Vagina (tissue), 2 donors: ENCODE measurements at regions not wholly inside any gene's neighbourhood (a gene's known extent, or its start where the extent isn't known, plus 50 kb on each side); places are given as distances from the start of the nearest gene placed in this dataset.
A peak's percentile ranks its signal among the peaks of the same experiment; 100 is the strongest.

Source experiments
- DNase-seq, 2 donors: peaks; one replicate each; pipeline ENCODE4 v3.0.0-alpha.2; 2017; ENCODE audit errors: extremely low spot score in 2 of 2
- H3K27ac ChIP-seq: fragments of 200-600 bp; sonication (generic); one replicate; pipeline ENCODE4 v1.5.1; 2019
- H3K27me3 ChIP-seq: fragments of 200-600 bp; sonication (generic); one replicate; pipeline ENCODE4 v1.5.1; 2019
- H3K36me3 ChIP-seq, 2 donors: fragments of 200-600 bp; sonication (generic); one replicate each; pipeline ENCODE4 v1.5.1; 2017 to 2019
- H3K4me1 ChIP-seq: fragments of 200-600 bp; sonication (generic); one replicate; pipeline ENCODE4 v1.5.1; 2019
- H3K4me3 ChIP-seq, 2 donors: fragments of 200-600 bp; sonication (generic); 1 replicate in 1 of 2; 2 replicates in 1 of 2; pipeline ENCODE4 v1.5.1; 2016 to 2019
- H3K9me3 ChIP-seq: fragments of 200-600 bp; sonication (generic); one replicate; pipeline ENCODE4 v1.5.1; 2019
- POLR2A ChIP-seq, 2 donors: fragments of 450-650 bp; IDR thresholded peaks; one replicate each; pipeline ENCODE4 v1.6.1; 2017; ENCODE audit warnings: antibody characterized with exemption in 2 of 2, mild to moderate bottlenecking in 2 of 2, moderate library complexity in 2 of 2
- POLR2AphosphoS5 ChIP-seq, 2 donors: sonication (generic); formaldehyde crosslinking; IDR thresholded peaks; one replicate each; pipeline ENCODE4 v1.9.0; 2017; ENCODE audit warnings: antibody characterized with exemption in 2 of 2, mild to moderate bottlenecking in 2 of 2, low read depth in 1 of 2; ENCODE audit not compliant: insufficient read depth in 1 of 2
- intact Hi-C: fragments of 100-400 bp; cut with DNase I; formaldehyde crosslinking; loops from one replicate; pipeline ENCODE4 v1.15.1; 2023
- TF ChIP-seq, protein P1 (sequence below), 3 experiments: fragments of 450-650 bp in 2 of 3; fragments of 200-600 bp in 1 of 3; sonication (generic) in 1 of 3; IDR thresholded peaks; one replicate each; pipeline ENCODE4 v1.5.1; 2017 to 2019; ENCODE audit warnings: antibody characterized with exemption in 3 of 3, mild to moderate bottlenecking in 2 of 3, moderate library complexity in 2 of 3

DNA sequence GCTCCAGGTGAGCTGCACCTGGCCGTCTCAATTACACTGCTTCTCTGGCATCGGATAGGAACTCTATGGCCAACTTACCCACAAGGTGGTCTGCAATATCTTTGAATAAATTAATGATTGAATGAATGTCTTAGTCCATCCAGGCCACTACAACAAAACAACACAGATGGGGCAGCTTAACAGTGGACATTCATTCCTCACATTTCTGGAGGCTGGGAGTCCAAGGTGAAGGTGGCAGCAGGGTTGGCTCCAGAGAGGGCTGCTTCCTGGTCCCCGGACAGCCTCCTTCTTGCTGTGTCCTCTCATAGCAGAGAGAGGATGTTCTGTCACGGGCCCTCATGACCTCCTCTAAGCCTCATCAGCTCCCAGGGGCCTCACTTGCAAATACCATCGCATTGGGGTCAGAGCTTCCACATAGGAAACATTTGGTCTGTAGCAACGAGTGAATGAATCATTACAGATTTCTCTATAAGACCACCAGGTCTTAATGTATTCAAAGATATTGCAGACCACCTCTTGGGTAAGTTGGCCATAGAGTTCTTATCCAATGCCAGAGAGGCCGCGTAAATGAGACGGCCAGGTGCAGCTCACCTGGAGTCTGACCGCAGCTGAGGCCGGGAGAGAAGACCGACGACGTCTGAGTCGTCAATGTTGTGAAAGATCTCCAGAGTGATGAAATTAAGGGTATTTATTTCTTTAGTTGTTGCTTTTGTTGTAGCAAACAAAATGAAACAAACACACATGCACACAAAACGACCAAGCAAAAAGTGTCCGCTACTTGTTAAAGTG, 182.7 kb upstream of the C14orf180 start:
- Histone ChIP-seq H3K27me3 (no peaks in the 10 kb centered on the region), H3K27ac (no peak overlapping the region), H3K4me1 (no peaks in the 10 kb centered on the region), H3K36me3 (no peaks in the 10 kb centered on the region), H3K4me3 (no peak overlapping the region), H3K9me3 (peaks cover 3% of the 10 kb centered on the region)
- DNase-seq = peak; percentile 47 to 61
- TF ChIP-seq POLR2AphosphoS5 (IDR thresholded peaks at IDR 0.05; ENCODE audit: insufficient read depth in 1 of 2, low read depth in 1 of 2) = no peak
- TF ChIP-seq, protein P1, sequence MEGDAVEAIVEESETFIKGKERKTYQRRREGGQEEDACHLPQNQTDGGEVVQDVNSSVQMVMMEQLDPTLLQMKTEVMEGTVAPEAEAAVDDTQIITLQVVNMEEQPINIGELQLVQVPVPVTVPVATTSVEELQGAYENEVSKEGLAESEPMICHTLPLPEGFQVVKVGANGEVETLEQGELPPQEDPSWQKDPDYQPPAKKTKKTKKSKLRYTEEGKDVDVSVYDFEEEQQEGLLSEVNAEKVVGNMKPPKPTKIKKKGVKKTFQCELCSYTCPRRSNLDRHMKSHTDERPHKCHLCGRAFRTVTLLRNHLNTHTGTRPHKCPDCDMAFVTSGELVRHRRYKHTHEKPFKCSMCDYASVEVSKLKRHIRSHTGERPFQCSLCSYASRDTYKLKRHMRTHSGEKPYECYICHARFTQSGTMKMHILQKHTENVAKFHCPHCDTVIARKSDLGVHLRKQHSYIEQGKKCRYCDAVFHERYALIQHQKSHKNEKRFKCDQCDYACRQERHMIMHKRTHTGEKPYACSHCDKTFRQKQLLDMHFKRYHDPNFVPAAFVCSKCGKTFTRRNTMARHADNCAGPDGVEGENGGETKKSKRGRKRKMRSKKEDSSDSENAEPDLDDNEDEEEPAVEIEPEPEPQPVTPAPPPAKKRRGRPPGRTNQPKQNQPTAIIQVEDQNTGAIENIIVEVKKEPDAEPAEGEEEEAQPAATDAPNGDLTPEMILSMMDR (IDR thresholded peaks at IDR 0.05) = no peak
- TF ChIP-seq POLR2A (IDR thresholded peaks at IDR 0.05) = no peak
- intact Hi-C loops = no loop called here

DNA sequence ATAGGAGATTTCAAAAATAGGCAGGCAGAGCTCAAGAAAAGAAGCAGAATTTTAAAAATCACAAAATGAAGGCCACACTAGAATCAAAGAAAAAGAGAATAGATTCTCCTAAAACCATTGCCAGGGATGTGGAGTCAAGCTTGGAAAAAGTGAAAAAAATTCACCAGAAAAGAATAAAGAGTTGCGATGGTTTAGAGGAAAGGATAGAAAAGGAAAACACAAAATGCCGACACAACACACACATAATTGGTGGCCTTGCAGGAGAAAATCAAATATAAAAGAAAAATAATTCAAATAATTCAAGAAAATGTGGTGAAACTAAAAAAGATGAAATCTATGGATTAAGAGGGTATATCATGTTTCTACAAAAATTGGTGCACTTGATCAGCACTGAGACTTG, 181.6 kb upstream of the C14orf180 start:
- peaks cover 3% of the 10 kb centered on the region for H3K9me3 ChIP-seq
- DNase-seq = no peak
- intact Hi-C loops = no loop called here
- H3K4me3 ChIP-seq = no peak overlapping the region
- no peaks in the 10 kb centered on the region for H3K36me3 ChIP-seq
- no peak overlapping the region for H3K27ac ChIP-seq
- no peaks in the 10 kb centered on the region for H3K27me3 ChIP-seq
- no peaks in the 10 kb centered on the region for H3K4me1 ChIP-seq
- TF ChIP-seq POLR2A (IDR thresholded peaks at IDR 0.05) (no peak), POLR2AphosphoS5 (IDR thresholded peaks at IDR 0.05; ENCODE audit: insufficient read depth in 1 of 2, low read depth in 1 of 2) (no peak)
- TF ChIP-seq, protein P1 (IDR thresholded peaks at IDR 0.05) = no peak

DNA sequence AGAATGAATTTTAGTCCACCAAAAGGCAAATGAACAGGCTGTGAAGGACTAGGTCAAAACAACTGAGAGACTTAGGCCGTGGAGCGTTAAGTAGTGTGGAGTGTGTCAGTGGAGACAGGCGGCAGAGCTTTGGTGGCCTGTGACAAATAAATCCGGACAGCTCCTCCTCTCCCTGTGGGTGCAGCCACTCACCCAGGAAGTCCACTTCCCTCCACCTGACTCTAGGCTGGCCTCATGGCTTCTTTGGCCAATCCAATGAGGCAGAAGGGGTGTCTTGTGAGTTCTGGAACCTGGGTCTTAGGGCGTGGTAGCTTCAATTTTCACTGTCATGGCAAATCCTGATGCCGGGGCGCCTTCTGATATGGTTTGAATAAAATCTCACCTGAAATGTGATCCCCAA, 180.9 kb upstream of the C14orf180 start:
- no peaks in the 10 kb centered on the region for H3K27me3 ChIP-seq
- DNase-seq = peak; percentile 42 to 46

DNA sequence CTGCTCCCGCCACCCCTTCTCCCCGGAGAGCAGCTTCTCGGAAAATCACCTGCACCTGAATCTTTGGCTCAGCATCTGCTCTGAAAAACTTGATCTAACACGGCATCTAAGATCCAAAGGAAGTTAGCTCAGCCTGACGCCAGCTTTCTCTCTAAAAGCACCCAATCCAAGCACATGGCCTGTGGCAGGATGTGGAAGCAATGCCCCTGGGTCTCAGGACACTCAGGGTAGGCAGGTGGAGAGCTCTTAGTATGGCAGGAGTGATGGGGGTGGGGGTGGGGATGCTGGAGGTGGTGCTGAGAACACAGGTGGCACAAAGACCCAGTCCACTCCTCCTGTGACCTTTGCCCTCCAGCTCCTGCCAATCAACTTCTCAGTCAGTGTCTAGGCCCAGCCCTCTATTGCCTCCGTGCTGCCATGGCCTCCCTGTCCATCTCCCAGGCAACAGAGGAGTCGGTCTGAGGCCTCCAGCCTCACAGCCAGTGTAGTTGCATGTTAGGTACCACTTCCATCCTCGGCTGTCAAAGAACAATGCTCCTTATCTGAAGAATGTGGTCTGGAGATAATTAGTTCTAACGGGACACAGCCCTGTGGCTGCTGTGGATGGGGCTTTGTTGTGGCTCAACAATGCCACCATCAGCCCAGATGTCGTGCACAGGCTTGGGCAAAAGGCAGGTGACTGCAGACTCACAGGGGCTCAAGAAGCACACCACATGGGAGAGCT, 180.0 kb upstream of the C14orf180 start:
- TF ChIP-seq POLR2A (IDR thresholded peaks at IDR 0.05) (no peak), POLR2AphosphoS5 (IDR thresholded peaks at IDR 0.05; ENCODE audit: insufficient read depth in 1 of 2, low read depth in 1 of 2) (no peak)
- TF ChIP-seq, protein P1 (IDR thresholded peaks at IDR 0.05) = no peak
- Histone ChIP-seq H3K36me3 (no peaks in the 10 kb centered on the region), H3K9me3 (peaks cover 3% of the 10 kb centered on the region), H3K27ac (no peak overlapping the region), H3K4me1 (no peaks in the 10 kb centered on the region), H3K4me3 (no peak overlapping the region), H3K27me3 (no peaks in the 10 kb centered on the region)
- peak; percentile 49 to 52 for DNase-seq
- intact Hi-C loops = no loop called here

More for the DNA sequence above, 180.9 kb upstream of the C14orf180 start:
- Histone ChIP-seq H3K4me1 (no peaks in the 10 kb centered on the region), H3K36me3 (no peaks in the 10 kb centered on the region), H3K27ac (no peak overlapping the region), H3K4me3 (no peak overlapping the region), H3K9me3 (peaks cover 3% of the 10 kb centered on the region)
- TF ChIP-seq POLR2AphosphoS5 (IDR thresholded peaks at IDR 0.05; ENCODE audit: insufficient read depth in 1 of 2, low read depth in 1 of 2) (no peak), POLR2A (IDR thresholded peaks at IDR 0.05) (no peak)
- TF ChIP-seq, protein P1 (IDR thresholded peaks at IDR 0.05) = no peak
- intact Hi-C loops = no loop called here

DNA sequence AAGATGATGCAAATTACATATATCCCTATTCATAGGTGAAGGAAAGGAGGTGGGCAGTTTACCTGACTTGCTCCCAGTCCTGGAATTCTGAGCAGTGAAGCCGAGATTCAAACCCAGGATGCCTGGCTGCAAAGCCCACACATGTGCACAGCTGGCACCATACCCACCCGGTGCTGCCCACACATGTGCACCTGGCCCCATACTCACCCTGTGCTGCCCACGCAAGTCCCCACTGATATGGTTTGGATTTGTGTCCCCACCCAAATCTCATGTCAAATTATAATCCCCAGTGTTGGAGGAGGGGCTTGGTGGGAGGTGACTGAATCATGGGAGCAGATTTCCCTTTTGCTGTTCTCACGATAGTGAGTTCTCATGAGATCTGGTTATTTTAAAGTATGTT, 179.2 kb upstream of the C14orf180 start:
- no peak overlapping the region for H3K4me3 ChIP-seq
- H3K9me3 ChIP-seq = peaks cover 3% of the 10 kb centered on the region
- intact Hi-C loops = no loop called here
- no peaks in the 10 kb centered on the region for H3K27me3 ChIP-seq
- no peaks in the 10 kb centered on the region for H3K4me1 ChIP-seq
- no peak overlapping the region for H3K27ac ChIP-seq
- H3K36me3 ChIP-seq = no peaks in the 10 kb centered on the region
- no peak for TF ChIP-seq POLR2A (IDR thresholded peaks at IDR 0.05)
- TF ChIP-seq, protein P1 (IDR thresholded peaks at IDR 0.05) = no peak
- no peak for TF ChIP-seq POLR2AphosphoS5 (IDR thresholded peaks at IDR 0.05; ENCODE audit: insufficient read depth in 1 of 2, low read depth in 1 of 2)
- DNase-seq = peak; percentile 64
